ENCODE measurements at regions not wholly inside any gene's neighbourhood (a gene's known extent, or its start where the extent isn't known, plus 50 kb on each side); places are given as distances from the start of the nearest gene placed in this dataset.

GRCh38 chr11:22991196-22991595 lies 130.9 kb upstream of the CCDC179 start:
- H3K9me3 ChIP-seq (ENCODE audit: control insufficient read depth, low read depth, low read length), result peaks cover 3% of the 10 kb centered on the region
- H3K9ac ChIP-seq (ENCODE audit: control insufficient read depth, extremely low read depth, insufficient read depth, low read length), result no peak overlapping the region
- no peaks in the 10 kb centered on the region for H3K79me2 ChIP-seq (ENCODE audit: control insufficient read depth, insufficient read depth, low read length)
- DNase-seq (ENCODE audit: low read depth, low spot score) (no peak), FAIRE-seq (no peak)
- no peaks in the 10 kb centered on the region for H4K20me1 ChIP-seq (ENCODE audit: control insufficient read depth, extremely low read depth, insufficient read depth, low read length)
- TF ChIP-seq CTCF (optimal IDR thresholded peaks at IDR 0.05 in 1 of 3, IDR thresholded peaks at IDR 0.05 in 1 of 3, conservative IDR thresholded peaks at IDR 0.05 in 1 of 3; ENCODE audit: extremely low read depth in 1 of 3, insufficient read depth in 2 of 3, low read length in 3 of 3) (no peak), EZH2 (IDR thresholded peaks at IDR 0.05; ENCODE audit: low read length) (no peak)
- H3K4me1 ChIP-seq (ENCODE audit: control insufficient read depth, extremely low read depth, insufficient read depth, low read length), result no peaks in the 10 kb centered on the region
- H3K27ac ChIP-seq (ENCODE audit: control insufficient read depth, insufficient read depth, low read length), result no peak overlapping the region
- dilution Hi-C loops (cut with MboI; ENCODE audit: extremely low pct_ligation_motif_present, low sequenced_read_pairs), result no loop called here
- no peaks in the 10 kb centered on the region for H3K9me1 ChIP-seq (ENCODE audit: control insufficient read depth, extremely low read depth, insufficient read depth, low read length)
- H3K36me3 ChIP-seq (ENCODE audit: control insufficient read depth in 2 of 2, extremely low read depth in 1 of 2, insufficient read depth in 2 of 2, low read length in 2 of 2), result no peaks in the 10 kb centered on the region
- H2AFZ ChIP-seq (ENCODE audit: control insufficient read depth, low read length), result no peak overlapping the region
- no peak overlapping the region for H3K4me2 ChIP-seq (ENCODE audit: control insufficient read depth, extremely low read depth, insufficient read depth, low read depth, low read length)
- H3K27me3 ChIP-seq (ENCODE audit: control insufficient read depth, extremely low read depth, insufficient read depth, low read length), result no peaks in the 10 kb centered on the region
- H3K4me3 ChIP-seq (ENCODE audit: control insufficient read depth in 2 of 3, extremely low read depth in 1 of 3, insufficient read depth in 2 of 3, low read depth in 1 of 3, low read length in 3 of 3), result no peak overlapping the region

GRCh38 chr11:23006730-23007129 lies 146.5 kb upstream of the CCDC179 start:
- Histone ChIP-seq H3K79me2 (ENCODE audit: control insufficient read depth, insufficient read depth, low read length) (no peaks in the 10 kb centered on the region), H3K4me3 (ENCODE audit: control insufficient read depth in 2 of 3, extremely low read depth in 1 of 3, insufficient read depth in 2 of 3, low read depth in 1 of 3, low read length in 3 of 3) (no peak overlapping the region), H3K27me3 (ENCODE audit: control insufficient read depth, extremely low read depth, insufficient read depth, low read length) (no peaks in the 10 kb centered on the region), H3K9me3 (ENCODE audit: control insufficient read depth, low read depth, low read length) (no peaks in the 10 kb centered on the region), H3K36me3 (ENCODE audit: control insufficient read depth in 2 of 2, extremely low read depth in 1 of 2, insufficient read depth in 2 of 2, low read length in 2 of 2) (no peaks in the 10 kb centered on the region), H3K9me1 (ENCODE audit: control insufficient read depth, extremely low read depth, insufficient read depth, low read length) (no peaks in the 10 kb centered on the region), H3K27ac (ENCODE audit: control insufficient read depth, insufficient read depth, low read length) (no peak overlapping the region), H3K4me2 (ENCODE audit: control insufficient read depth, extremely low read depth, insufficient read depth, low read depth, low read length) (no peak overlapping the region), H3K9ac (ENCODE audit: control insufficient read depth, extremely low read depth, insufficient read depth, low read length) (no peak overlapping the region), H4K20me1 (ENCODE audit: control insufficient read depth, extremely low read depth, insufficient read depth, low read length) (no peaks in the 10 kb centered on the region), H3K4me1 (ENCODE audit: control insufficient read depth, extremely low read depth, insufficient read depth, low read length) (no peaks in the 10 kb centered on the region), H2AFZ (ENCODE audit: control insufficient read depth, low read length) (no peak overlapping the region)
- no peak for FAIRE-seq
- dilution Hi-C loops (cut with MboI; ENCODE audit: extremely low pct_ligation_motif_present, low sequenced_read_pairs), result no loop called here
- no peak for TF ChIP-seq CTCF (optimal IDR thresholded peaks at IDR 0.05 in 1 of 3, IDR thresholded peaks at IDR 0.05 in 1 of 3, conservative IDR thresholded peaks at IDR 0.05 in 1 of 3; ENCODE audit: extremely low read depth in 1 of 3, insufficient read depth in 2 of 3, low read length in 3 of 3)
- no peak for DNase-seq (ENCODE audit: low read depth, low spot score)
